Panc1 (cell line): ENCODE measurements at regions not wholly inside any gene's neighbourhood (a gene's known extent, or its start where the extent isn't known, plus 50 kb on each side); places are given as distances from the start of the nearest gene placed in this dataset.

Experiments
- ATAC-seq: fragments of 200-7000 bp; cut with Tn5 transposase; 2 replicates; pipeline ENCODE4 v1.9.1; 2020; ENCODE audit warnings: mild to moderate bottlenecking, moderate library complexity
- BruUV-seq: library from RNA; stranded (reverse); fragments of 400-500 nt; replicated peaks from 2 replicates; lab custom pipeline; 2021; lab: Mats Ljungman, UMichigan
- CTCF ChIA-PET: fragments of 300-600 bp; sonication (Branson Sonifier 250); formaldehyde crosslinking; loops from one replicate; lab custom pipeline; 2022; ENCODE audit warnings: antibody characterized with exemption; lab: Charles Lee
- POLR2A ChIA-PET: fragments of 300-600 bp; sonication (Branson Sonifier 250); formaldehyde crosslinking; loops from one replicate; lab custom pipeline; 2022; ENCODE audit warnings: antibody characterized with exemption; lab: Charles Lee
- DNase-seq: peaks from one replicate; pipeline ENCODE4 v3.0.0-alpha.2; 2010; ENCODE audit warnings: low read depth, low spot score
- H3K27ac ChIP-seq: 2 replicates; pipeline ENCODE4 v1.5.1; 2011; ENCODE audit warnings: mild to moderate bottlenecking, low read length, inconsistent platforms
- H3K27me3 ChIP-seq: fragments of 200-500 bp; sonication (Bioruptor generic); 2 replicates; pipeline ENCODE4 v1.6.0; 2014; ENCODE audit warnings: low read length, inconsistent platforms; ENCODE audit not compliant: control insufficient read depth, insufficient read depth
- H3K36me3 ChIP-seq: fragments of 200-500 bp; sonication (Bioruptor generic); 2 replicates; pipeline ENCODE4 v1.5.1; 2014; ENCODE audit warnings: inconsistent platforms, mild to moderate bottlenecking, low read length, moderate library complexity; ENCODE audit not compliant: control insufficient read depth, insufficient read depth
- H3K4me1 ChIP-seq: 2 replicates; pipeline ENCODE4 v1.5.1; 2011; ENCODE audit warnings: inconsistent platforms, mild to moderate bottlenecking, low read length, moderate library complexity; ENCODE audit not compliant: control insufficient read depth, insufficient read depth
- H3K4me3 ChIP-seq, 2 experiments: 2 replicates each; pipeline ENCODE4 v1.5.1; 2011 to 2012; ENCODE audit warnings: low read depth in 2 of 2, low read length in 2 of 2, mild to moderate bottlenecking in 2 of 2, inconsistent platforms in 1 of 2, moderate library complexity in 1 of 2
- H3K9me3 ChIP-seq: fragments of 200-500 bp; sonication (Bioruptor generic); 2 replicates; pipeline ENCODE4 v1.5.1; 2014; ENCODE audit warnings: low read depth, mild to moderate bottlenecking, inconsistent platforms, low read length, moderate library complexity; ENCODE audit not compliant: control insufficient read depth, insufficient read depth
- CTCF ChIP-seq: fragments of 450-650 bp; IDR thresholded peaks from 2 replicates; pipeline ENCODE4 v1.5.1; 2017; ENCODE audit warnings: mild to moderate bottlenecking
- POLR2AphosphoS5 ChIP-seq: IDR thresholded peaks from 2 replicates; pipeline ENCODE4 v1.6.1; 2012; ENCODE audit warnings: mild to moderate bottlenecking, low read depth, low read length, moderate library complexity
- REST ChIP-seq, 2 experiments: IDR thresholded peaks; 2 replicates each; pipeline ENCODE4 v1.6.1; 2011 to 2012; ENCODE audit warnings: low read depth in 2 of 2, control low read depth in 1 of 2, low read length in 1 of 2, mild to moderate bottlenecking in 1 of 2, moderate library complexity in 1 of 2; ENCODE audit not compliant: insufficient read depth in 1 of 2
- SIN3A ChIP-seq: IDR thresholded peaks from 2 replicates; pipeline ENCODE4 v1.6.1; 2012; ENCODE audit warnings: low read depth, mild to moderate bottlenecking, low read length, moderate library complexity, borderline replicate concordance; ENCODE audit not compliant: insufficient read depth
- TCF7L2 ChIP-seq: IDR thresholded peaks from 2 replicates; pipeline ENCODE4 v1.6.1; 2011; ENCODE audit warnings: mild to moderate bottlenecking, low read depth, low read length, inconsistent platforms
- in situ Hi-C: cut with HindIII; loops from 2 replicates; pipeline ENCODE4 v1.10.0; 2016; ENCODE audit warnings: low sequenced_read_pairs, low pct_unique_long_range_greater_than_20kb
- intact Hi-C: fragments of 100-400 bp; cut with micrococcal nuclease; formaldehyde crosslinking; loops from one replicate; pipeline ENCODE4 v1.10.0; 2022; ENCODE audit not compliant: unreplicated experiment

- Histone ChIP-seq H3K27ac (no peak overlapping the region), H3K4me1 (no peaks in the 10 kb centered on the region), H3K9me3 (no peaks in the 10 kb centered on the region), H3K36me3 (no peaks in the 10 kb centered on the region), H3K27me3 (0 out of 2 replicates have a peak, but pooled peaks cover 3% of the 10 kb centered on the region), H3K4me3 (no peak overlapping the region)
- in situ Hi-C loops: no loop called here
- ChIA-PET POLR2A (no interaction called here), CTCF (interaction anchor here (0.6 kb wide), 1 partner anchor 75 kb away, joined by 6 read pairs; no protein-coding TSS in a partner anchor)
- DNase-seq (no peak), ATAC-seq (no peak)
- no TSS peak for BruUV-seq
- intact Hi-C loops: no loop called here
- TF ChIP-seq REST (IDR thresholded peaks at IDR 0.05; ENCODE audit: insufficient read depth in 1 of 2, low read depth in 2 of 2, low read length in 1 of 2) (no peak), TCF7L2 (no peak), POLR2AphosphoS5 (no peak), SIN3A (no peak), CTCF (no peak)
Observed at GRCh38 chr12:114030451-114030850, 64.3 kb upstream of the RBM19 start.

- no peaks in the 10 kb centered on the region for H3K4me1 ChIP-seq
- no TSS peak for BruUV-seq
- DNase-seq (no peak), ATAC-seq (no peak)
- intact Hi-C loops (no loop called here), in situ Hi-C loops (no loop called here)
- no peak for TF ChIP-seq TCF7L2
- no peak for TF ChIP-seq CTCF
- TF ChIP-seq SIN3A: no peak
- no peak for TF ChIP-seq REST (IDR thresholded peaks at IDR 0.05; ENCODE audit: insufficient read depth in 1 of 2, low read depth in 2 of 2, low read length in 1 of 2)
- no peak for TF ChIP-seq POLR2AphosphoS5
- no peaks in the 10 kb centered on the region for H3K9me3 ChIP-seq
- H3K27ac ChIP-seq: no peak overlapping the region
- CTCF ChIA-PET: no interaction called here
- no peak overlapping the region for H3K4me3 ChIP-seq
- H3K27me3 ChIP-seq: 0 out of 2 replicates have a peak, but pooled peaks cover 3% of the 10 kb centered on the region
- POLR2A ChIA-PET: no interaction called here
- H3K36me3 ChIP-seq: no peaks in the 10 kb centered on the region
Observed at GRCh38 chr12:114026805-114027204, 60.7 kb upstream of the RBM19 start.
